MM.1S (cell line): ENCODE measurements at regions not wholly inside any gene's neighbourhood (a gene's known extent, or its start where the extent isn't known, plus 50 kb on each side); places are given as distances from the start of the nearest gene placed in this dataset.

ENCODE experiments used
- DNase-seq: peaks from one replicate; pipeline ENCODE4 v3.0.0-alpha.2; 2015
- H2AFZ ChIP-seq: fragments of 300-600 bp; sonication (generic); 2 replicates; pipeline ENCODE4 v1.6.0; 2016; ENCODE audit warnings: antibody characterized with exemption, low read length
- H3F3A ChIP-seq: fragments of 300-600 bp; sonication (generic); 2 replicates; pipeline ENCODE4 v1.6.1; 2016; ENCODE audit warnings: mild to moderate bottlenecking, antibody characterized with exemption, low read length, moderate library complexity, mixed read lengths; ENCODE audit not compliant: insufficient read depth
- H3K27ac ChIP-seq: fragments of 300-600 bp; sonication (generic); 2 replicates; pipeline ENCODE4 v1.5.1; 2016; ENCODE audit warnings: mild to moderate bottlenecking, low read length
- H3K27me3 ChIP-seq: fragments of 300-600 bp; sonication (generic); replicated peaks from 2 replicates; pipeline ENCODE4 v1.6.0; 2016; ENCODE audit warnings: low read length; ENCODE audit not compliant: insufficient read depth
- H3K36me3 ChIP-seq: fragments of 300-600 bp; sonication (generic); replicated peaks from 2 replicates; pipeline ENCODE4 v1.6.1; 2016; ENCODE audit warnings: mild to moderate bottlenecking, low read length, mixed read lengths; ENCODE audit not compliant: insufficient read depth
- H3K4me1 ChIP-seq: fragments of 300-600 bp; sonication (generic); 2 replicates; pipeline ENCODE4 v1.6.1; 2016; ENCODE audit warnings: low read length, mixed read lengths
- H3K4me2 ChIP-seq: fragments of 300-600 bp; sonication (generic); 2 replicates; pipeline ENCODE4 v1.6.0; 2016; ENCODE audit warnings: low read depth, low read length
- H3K4me3 ChIP-seq: fragments of 300-600 bp; sonication (generic); 2 replicates; pipeline ENCODE4 v1.5.1; 2016; ENCODE audit warnings: low read length, mixed read lengths
- H3K79me2 ChIP-seq: fragments of 300-600 bp; sonication (generic); 2 replicates; pipeline ENCODE4 v1.6.1; 2016; ENCODE audit warnings: mixed run types, low read length, mixed read lengths
- H3K9ac ChIP-seq: fragments of 300-600 bp; sonication (generic); 2 replicates; pipeline ENCODE4 v1.6.1; 2016; ENCODE audit warnings: low read length, mixed read lengths
- H3K9me2 ChIP-seq: fragments of 300-600 bp; sonication (generic); replicated peaks from 2 replicates; pipeline ENCODE4 v1.6.1; 2016; ENCODE audit warnings: mild to moderate bottlenecking, low read length, mixed read lengths; ENCODE audit not compliant: insufficient read depth
- H3K9me3 ChIP-seq: fragments of 300-600 bp; sonication (generic); replicated peaks from 2 replicates; pipeline ENCODE4 v1.6.1; 2016; ENCODE audit warnings: mild to moderate bottlenecking, low read length, mixed read lengths; ENCODE audit not compliant: insufficient read depth
- H4K20me1 ChIP-seq: fragments of 300-600 bp; sonication (generic); 2 replicates; pipeline ENCODE4 v1.6.1; 2016; ENCODE audit warnings: mild to moderate bottlenecking, low read length, moderate library complexity, mixed read lengths; ENCODE audit not compliant: insufficient read depth
- CTCF ChIP-seq: fragments of 300-600 bp; sonication (generic); IDR thresholded peaks from 2 replicates; pipeline ENCODE4 v1.5.1; 2016; ENCODE audit warnings: antibody characterized with exemption, low read length, mixed read lengths
- EZH2 ChIP-seq: fragments of 300-600 bp; sonication (generic); optimal IDR thresholded peaks from 2 replicates; pipeline ENCODE3; 2017; ENCODE audit warnings: low read depth, mild to moderate bottlenecking, antibody characterized with exemption, low read length, mixed read lengths
- EZH2phosphoT487 ChIP-seq: fragments of 300-600 bp; sonication (generic); IDR thresholded peaks from 2 replicates; pipeline ENCODE4 v1.6.1; 2018; ENCODE audit warnings: antibody characterized with exemption, low read length

DNA sequence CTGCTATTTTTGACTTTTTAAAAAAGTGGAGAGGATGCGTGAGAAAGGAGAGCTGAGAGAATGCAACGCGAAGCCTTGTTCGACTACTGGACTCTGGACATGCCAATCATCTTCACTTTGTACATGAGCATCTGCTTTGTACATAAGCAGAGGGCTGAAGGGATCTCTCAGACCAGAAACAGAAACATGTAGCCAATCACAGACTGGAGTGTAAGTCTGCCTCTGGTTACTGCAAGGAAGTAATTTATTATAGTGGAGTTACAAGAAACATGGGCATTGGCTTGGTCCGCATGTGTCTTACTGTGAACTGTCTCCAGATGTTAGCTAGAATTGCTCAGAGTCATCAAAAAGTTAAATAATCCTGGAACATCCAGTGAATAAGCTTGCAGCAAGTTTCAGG, 190.0 kb upstream of the GRAMD2B start:
- H3K27ac ChIP-seq = no peak overlapping the region
- no peaks in the 10 kb centered on the region for H3K36me3 ChIP-seq
- H3K4me1 ChIP-seq = no peaks in the 10 kb centered on the region
- H3K9me2 ChIP-seq = no peaks in the 10 kb centered on the region
- H3F3A ChIP-seq = no peaks in the 10 kb centered on the region
- no peak for DNase-seq
- no peak for TF ChIP-seq EZH2phosphoT487
- TF ChIP-seq CTCF = no peak
- TF ChIP-seq EZH2 = no peak
- H4K20me1 ChIP-seq = no peaks in the 10 kb centered on the region
- no peak overlapping the region for H3K4me2 ChIP-seq
- H3K27me3 ChIP-seq = no peaks in the 10 kb centered on the region
- H3K4me3 ChIP-seq = no peak overlapping the region
- H3K79me2 ChIP-seq = no peaks in the 10 kb centered on the region
- no peaks in the 10 kb centered on the region for H3K9me3 ChIP-seq
- no peak overlapping the region for H3K9ac ChIP-seq
- H2AFZ ChIP-seq = no peak overlapping the region

- TF ChIP-seq EZH2phosphoT487 (no peak), CTCF (peak; percentile 97), EZH2 (no peak)
- H3K9me3 ChIP-seq = no peaks in the 10 kb centered on the region
- no peaks in the 10 kb centered on the region for H3K36me3 ChIP-seq
- H3K4me3 ChIP-seq = no peak overlapping the region
- H3K27ac ChIP-seq = no peak overlapping the region
- H3K4me1 ChIP-seq = no peaks in the 10 kb centered on the region
- no peaks in the 10 kb centered on the region for H4K20me1 ChIP-seq
- no peaks in the 10 kb centered on the region for H3K9me2 ChIP-seq
- H3F3A ChIP-seq = no peaks in the 10 kb centered on the region
- no peaks in the 10 kb centered on the region for H3K27me3 ChIP-seq
- DNase-seq = peak; percentile 71
- peak overlapping the region; percentile 9; the same call in 1 of the 2 replicates for H3K4me2 ChIP-seq
- peak overlapping the region; percentile 24 for H2AFZ ChIP-seq
- no peaks in the 10 kb centered on the region for H3K79me2 ChIP-seq
- H3K9ac ChIP-seq = no peak overlapping the region
Measured at GRCh38 chr5:126234563-126235195, 188.5 kb upstream of the GRAMD2B start.

DNA sequence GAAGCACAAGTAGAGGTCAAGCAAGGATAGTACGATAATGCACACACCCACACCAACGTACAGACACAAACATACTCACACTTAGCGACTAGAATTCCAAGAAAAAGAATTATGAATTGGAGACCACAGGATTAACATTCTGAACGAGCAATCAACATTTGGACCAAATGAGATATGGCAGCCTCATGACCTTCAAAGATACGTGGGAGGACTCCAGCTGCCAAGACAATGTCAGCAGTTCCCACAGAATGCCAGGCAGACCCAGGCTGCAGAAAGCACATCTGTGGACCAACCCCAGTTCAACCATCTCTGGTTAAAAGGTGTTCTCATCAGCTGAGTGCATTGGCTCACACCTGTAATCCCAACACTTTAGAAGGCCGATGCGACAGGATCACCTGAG, 187.6 kb upstream of the GRAMD2B start:
- Histone ChIP-seq H3K27me3 (no peaks in the 10 kb centered on the region), H3K79me2 (no peaks in the 10 kb centered on the region), H3K36me3 (no peaks in the 10 kb centered on the region), H3F3A (no peaks in the 10 kb centered on the region), H3K9ac (no peak overlapping the region), H2AFZ (no peak overlapping the region), H3K4me2 (no peak overlapping the region), H3K4me3 (no peak overlapping the region), H3K9me2 (no peaks in the 10 kb centered on the region), H3K9me3 (no peaks in the 10 kb centered on the region), H4K20me1 (no peaks in the 10 kb centered on the region), H3K27ac (no peak overlapping the region), H3K4me1 (0 out of 2 replicates have a peak, but pooled peaks cover 3% of the 10 kb centered on the region)
- DNase-seq = no peak
- TF ChIP-seq EZH2 (no peak), CTCF (no peak), EZH2phosphoT487 (no peak)
